ENCODE measurements at regions not wholly inside any gene's neighbourhood (a gene's known extent, or its start where the extent isn't known, plus 50 kb on each side); places are given as distances from the start of the nearest gene placed in this dataset.

- dilution Hi-C loops (cut with MboI; ENCODE audit: extremely low pct_ligation_motif_present, low sequenced_read_pairs), result no loop called here
- H4K20me1 ChIP-seq (ENCODE audit: control insufficient read depth, extremely low read depth, insufficient read depth, low read length), result no peaks in the 10 kb centered on the region
- H3K79me2 ChIP-seq (ENCODE audit: control insufficient read depth, insufficient read depth, low read length), result no peaks in the 10 kb centered on the region
- no peaks in the 10 kb centered on the region for H3K4me1 ChIP-seq (ENCODE audit: control insufficient read depth, extremely low read depth, insufficient read depth, low read length)
- H3K36me3 ChIP-seq (ENCODE audit: control insufficient read depth in 2 of 2, extremely low read depth in 1 of 2, insufficient read depth in 2 of 2, low read length in 2 of 2), result no peaks in the 10 kb centered on the region
- H3K9me1 ChIP-seq (ENCODE audit: control insufficient read depth, extremely low read depth, insufficient read depth, low read length), result no peaks in the 10 kb centered on the region
- no peak overlapping the region for H3K9ac ChIP-seq (ENCODE audit: control insufficient read depth, extremely low read depth, insufficient read depth, low read length)
- no peak overlapping the region for H2AFZ ChIP-seq (ENCODE audit: control insufficient read depth, low read length)
- FAIRE-seq, result no peak
- no peak overlapping the region for H3K27ac ChIP-seq (ENCODE audit: control insufficient read depth, insufficient read depth, low read length)
- no peak for DNase-seq (ENCODE audit: low read depth, low spot score)
- no peaks in the 10 kb centered on the region for H3K27me3 ChIP-seq (ENCODE audit: control insufficient read depth, extremely low read depth, insufficient read depth, low read length)
- H3K9me3 ChIP-seq (ENCODE audit: control insufficient read depth, low read depth, low read length), result no peaks in the 10 kb centered on the region
- H3K4me2 ChIP-seq (ENCODE audit: control insufficient read depth, extremely low read depth, insufficient read depth, low read depth, low read length), result no peak overlapping the region
- no peak overlapping the region for H3K4me3 ChIP-seq (ENCODE audit: control insufficient read depth in 2 of 3, extremely low read depth in 1 of 3, insufficient read depth in 2 of 3, low read depth in 1 of 3, low read length in 3 of 3)
- no peak for TF ChIP-seq EZH2 (IDR thresholded peaks at IDR 0.05; ENCODE audit: low read length)
- no peak for TF ChIP-seq CTCF (optimal IDR thresholded peaks at IDR 0.05 in 1 of 3, IDR thresholded peaks at IDR 0.05 in 1 of 3, conservative IDR thresholded peaks at IDR 0.05 in 1 of 3; ENCODE audit: extremely low read depth in 1 of 3, insufficient read depth in 2 of 3, low read length in 3 of 3)
These were observed 569.9 kb upstream of the MGAT4C start for GRCh38 chr12:86826051-86826450.

GRCh38 chr12:86801439-86801838, 545.2 kb upstream of the MGAT4C start:
- Histone ChIP-seq H3K36me3 (ENCODE audit: control insufficient read depth in 2 of 2, extremely low read depth in 1 of 2, insufficient read depth in 2 of 2, low read length in 2 of 2) (no peaks in the 10 kb centered on the region), H3K9ac (ENCODE audit: control insufficient read depth, extremely low read depth, insufficient read depth, low read length) (no peak overlapping the region), H3K27me3 (ENCODE audit: control insufficient read depth, extremely low read depth, insufficient read depth, low read length) (no peaks in the 10 kb centered on the region), H3K27ac (ENCODE audit: control insufficient read depth, insufficient read depth, low read length) (no peak overlapping the region), H3K4me3 (ENCODE audit: control insufficient read depth in 2 of 3, extremely low read depth in 1 of 3, insufficient read depth in 2 of 3, low read depth in 1 of 3, low read length in 3 of 3) (no peak overlapping the region), H2AFZ (ENCODE audit: control insufficient read depth, low read length) (no peak overlapping the region), H3K79me2 (ENCODE audit: control insufficient read depth, insufficient read depth, low read length) (no peaks in the 10 kb centered on the region), H3K4me1 (ENCODE audit: control insufficient read depth, extremely low read depth, insufficient read depth, low read length) (no peaks in the 10 kb centered on the region), H3K9me3 (ENCODE audit: control insufficient read depth, low read depth, low read length) (no peaks in the 10 kb centered on the region), H3K9me1 (ENCODE audit: control insufficient read depth, extremely low read depth, insufficient read depth, low read length) (no peaks in the 10 kb centered on the region), H4K20me1 (ENCODE audit: control insufficient read depth, extremely low read depth, insufficient read depth, low read length) (no peaks in the 10 kb centered on the region), H3K4me2 (ENCODE audit: control insufficient read depth, extremely low read depth, insufficient read depth, low read depth, low read length) (no peak overlapping the region)
- TF ChIP-seq EZH2 (IDR thresholded peaks at IDR 0.05; ENCODE audit: low read length), result no peak
- TF ChIP-seq CTCF (optimal IDR thresholded peaks at IDR 0.05 in 1 of 3, IDR thresholded peaks at IDR 0.05 in 1 of 3, conservative IDR thresholded peaks at IDR 0.05 in 1 of 3; ENCODE audit: extremely low read depth in 1 of 3, insufficient read depth in 2 of 3, low read length in 3 of 3), result no peak
- FAIRE-seq (no peak), DNase-seq (ENCODE audit: low read depth, low spot score) (no peak)
- dilution Hi-C loops (cut with MboI; ENCODE audit: extremely low pct_ligation_motif_present, low sequenced_read_pairs), result no loop called here

All from keratinocyte (primary cell).